NCI-H1436 treated with DMSO at 0.1 percent for 48 hours (cell line): ENCODE measurements at regions not wholly inside any gene's neighbourhood (a gene's known extent, or its start where the extent isn't known, plus 50 kb on each side); places are given as distances from the start of the nearest gene placed in this dataset.
"Not testable (repeated sequence)": the region's sequence is repeated elsewhere in the genome, so short reads cannot be mapped to it uniquely, and the experiment has no call there.

Experiments used
- DNase-seq: peaks from one replicate; lab custom pipeline; 2025; lab: John Stamatoyannopoulos, UW

- no peak for DNase-seq
Observed at GRCh38 chr12:83349907-83350611, 663.4 kb downstream of the TMTC2 start.

GRCh38 chr12:83346333-83346732, 659.6 kb downstream of the TMTC2 start:
- no peak for DNase-seq

- DNase-seq, result no peak
Observed at GRCh38 chr12:83343767-83344166, 657.1 kb downstream of the TMTC2 start.

- no peak for DNase-seq
Observed at GRCh38 chr12:83335748-83336147, 649.0 kb downstream of the TMTC2 start.

GRCh38 chr12:83326666-83327065, 640.0 kb downstream of the TMTC2 start:
- DNase-seq, result no peak

GRCh38 chr12:83323866-83324265, 637.2 kb downstream of the TMTC2 start:
- DNase-seq, result no peak

GRCh38 chr12:83322809-83323208, 636.1 kb downstream of the TMTC2 start:
- no peak for DNase-seq

- DNase-seq, result no peak
Observed at GRCh38 chr12:83321971-83322370, 635.3 kb downstream of the TMTC2 start.

GRCh38 chr12:83320350-83320749, 633.6 kb downstream of the TMTC2 start:
- DNase-seq, result no peak

- no peak for DNase-seq
Observed at GRCh38 chr12:83318386-83319098, 631.8 kb downstream of the TMTC2 start.

- no peak for DNase-seq
Observed at GRCh38 chr12:83317595-83317994, 630.9 kb downstream of the TMTC2 start.

GRCh38 chr12:83313827-83314226, 627.1 kb downstream of the TMTC2 start:
- no peak for DNase-seq

GRCh38 chr12:83313322-83313721, 626.6 kb downstream of the TMTC2 start:
- DNase-seq, result no peak

GRCh38 chr12:83276904-83277303, 590.2 kb downstream of the TMTC2 start:
- DNase-seq, result no peak

- no peak for DNase-seq
Observed at GRCh38 chr12:83271201-83271600, 584.5 kb downstream of the TMTC2 start.

GRCh38 chr12:83265808-83266207, 579.1 kb downstream of the TMTC2 start:
- DNase-seq, result no peak

- no peak for DNase-seq
Observed at GRCh38 chr12:83261998-83262397, 575.3 kb downstream of the TMTC2 start.

- not testable (repeated sequence) for DNase-seq
Observed at GRCh38 chr12:83260126-83260525, 573.4 kb downstream of the TMTC2 start.

- DNase-seq, result no peak
Observed at GRCh38 chr12:83257726-83258125, 571.0 kb downstream of the TMTC2 start.

GRCh38 chr12:83256562-83256961, 569.9 kb downstream of the TMTC2 start:
- no peak for DNase-seq

GRCh38 chr12:83250866-83251265, 564.2 kb downstream of the TMTC2 start:
- DNase-seq, result no peak

- DNase-seq, result no peak
Observed at GRCh38 chr12:83245156-83245555, 558.5 kb downstream of the TMTC2 start.

GRCh38 chr12:83244001-83244400, 557.3 kb downstream of the TMTC2 start:
- no peak for DNase-seq

GRCh38 chr12:83233987-83234386, 547.3 kb downstream of the TMTC2 start:
- not testable (repeated sequence) for DNase-seq
